T47D (cell line): ENCODE measurements at regions not wholly inside any gene's neighbourhood (a gene's known extent, or its start where the extent isn't known, plus 50 kb on each side); places are given as distances from the start of the nearest gene placed in this dataset.

ENCODE experiments used
- DNase-seq, 2 experiments: peaks; one replicate each; pipeline versions ENCODE4 v3.0.0 to v3.0.0-alpha.2; 2011 to 2012; ENCODE audit warnings: low read depth in 1 of 2, low spot score in 1 of 2
- JUND ChIP-seq: IDR thresholded peaks from 2 replicates; pipeline ENCODE4 v1.6.1; 2012; ENCODE audit warnings: low read depth
- in situ Hi-C: cut with HindIII; loops from 2 replicates; pipeline ENCODE4 v1.10.0; 2016; ENCODE audit warnings: low sequenced_read_pairs, low pct_unique_long_range_greater_than_20kb

DNA sequence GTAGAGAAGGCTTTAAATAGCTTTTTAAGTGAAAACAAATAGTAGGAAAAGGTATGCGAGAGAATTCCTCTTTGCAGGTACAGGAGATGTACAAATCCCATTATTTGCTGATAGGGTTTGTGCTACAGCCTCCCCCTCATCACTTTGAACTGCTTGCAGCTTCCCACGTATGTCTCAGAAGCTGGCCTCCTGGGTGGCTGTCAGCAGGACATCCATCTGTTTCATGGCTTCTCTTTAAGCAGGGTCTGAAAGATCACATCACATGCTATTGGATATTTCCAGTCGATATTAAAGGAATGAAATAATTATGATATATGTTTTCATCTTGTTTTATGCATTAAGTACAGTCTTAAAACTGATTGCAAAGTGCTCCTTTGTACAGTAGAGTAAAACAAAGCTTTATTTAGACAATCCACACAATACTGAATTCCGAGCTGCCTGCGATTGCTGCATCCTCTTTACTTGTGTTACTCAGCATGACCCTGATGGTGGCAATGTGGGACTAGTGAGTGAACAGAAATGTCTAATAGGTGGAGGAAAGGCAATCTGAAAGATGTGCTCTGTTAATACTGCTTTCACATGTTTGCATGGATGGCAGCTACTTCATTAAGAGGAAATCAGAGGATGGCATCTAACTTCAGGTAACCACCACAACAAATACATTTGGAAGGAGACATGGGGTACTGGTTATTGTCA, 930.6 kb upstream of the SEMA6D start:
- in situ Hi-C loops: no loop called here
- peak in 1 of 2 experiments; percentile 20 for DNase-seq
- TF ChIP-seq JUND: no peak

DNA sequence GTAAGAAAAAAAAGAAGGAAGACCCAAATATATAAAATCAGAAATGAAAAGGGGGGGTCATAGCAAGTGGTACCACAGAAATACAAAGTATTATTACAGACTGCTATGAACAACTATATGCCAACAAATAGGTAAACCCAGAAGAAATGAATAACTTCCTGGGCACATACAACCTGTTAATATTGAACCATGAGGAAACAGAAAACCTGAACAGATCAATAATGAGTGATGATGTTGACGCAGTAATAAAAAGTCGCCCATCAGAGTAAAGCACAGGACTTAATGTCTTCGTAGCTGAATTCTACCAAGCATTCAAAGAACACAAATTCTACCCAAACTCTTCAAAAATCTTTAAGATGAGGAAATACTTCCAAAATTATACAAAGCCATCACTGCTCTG, 921.6 kb upstream of the SEMA6D start:
- in situ Hi-C loops: no loop called here
- TF ChIP-seq JUND: no peak
- no peak for DNase-seq

GRCh38 chr15:46808834-46809233, 908.5 kb upstream of the SEMA6D start:
- peak; percentile 9 to 37 for DNase-seq
- in situ Hi-C loops: no loop called here
- no peak for TF ChIP-seq JUND

GRCh38 chr15:46815240-46815639, 902.1 kb upstream of the SEMA6D start:
- TF ChIP-seq JUND: no peak
- in situ Hi-C loops: no loop called here
- DNase-seq: no peak

- in situ Hi-C loops: no loop called here
- DNase-seq: peak in 1 of 2 experiments; percentile 4
Measured at GRCh38 chr15:46815765-46816164, 901.5 kb upstream of the SEMA6D start.

DNA sequence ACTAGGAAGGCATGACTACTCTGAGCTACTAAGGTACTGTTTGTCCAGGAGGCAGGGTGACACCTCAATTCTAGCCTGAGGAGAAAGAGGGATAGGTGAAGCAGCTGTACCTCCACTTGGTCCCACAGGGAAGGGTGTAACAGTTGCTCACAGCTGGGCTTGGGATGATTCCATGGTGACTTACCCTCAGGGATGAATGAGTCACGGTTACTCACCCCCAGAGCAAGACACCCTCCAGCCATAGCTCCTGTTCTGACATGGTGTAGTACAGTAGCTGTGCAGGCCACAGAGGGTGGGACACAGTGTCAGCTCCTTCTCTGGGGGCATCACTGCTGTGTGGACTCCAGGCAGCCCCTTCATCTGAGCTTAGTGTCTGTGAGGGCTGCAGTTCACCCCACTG, 868.6 kb upstream of the SEMA6D start:
- in situ Hi-C loops: no loop called here
- DNase-seq: no peak

More at GRCh38 chr15:46815765-46816164, 901.5 kb upstream of the SEMA6D start:
- TF ChIP-seq JUND: no peak

DNA sequence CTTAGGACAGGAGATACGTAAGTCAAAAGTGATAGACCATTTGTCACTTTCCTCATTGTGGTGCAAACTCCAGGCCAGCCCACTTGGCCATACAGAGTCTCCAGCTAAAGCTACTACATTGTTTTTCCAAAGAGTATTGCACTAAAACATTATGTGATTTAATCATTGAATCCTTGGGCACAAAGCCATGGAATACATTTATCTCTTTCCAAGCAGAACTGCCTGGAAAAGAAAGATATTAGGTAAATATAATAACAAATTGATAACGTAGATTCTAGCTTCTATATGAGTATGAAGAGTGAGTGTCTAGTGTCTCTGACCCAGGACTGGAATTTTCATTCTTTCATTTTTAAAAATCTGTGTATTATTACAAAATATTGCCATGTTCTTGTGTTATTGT, 863.7 kb upstream of the SEMA6D start:
- DNase-seq: no peak
- in situ Hi-C loops: no loop called here
- no peak for TF ChIP-seq JUND

More for the DNA sequence above, 868.6 kb upstream of the SEMA6D start:
- no peak for TF ChIP-seq JUND

DNA sequence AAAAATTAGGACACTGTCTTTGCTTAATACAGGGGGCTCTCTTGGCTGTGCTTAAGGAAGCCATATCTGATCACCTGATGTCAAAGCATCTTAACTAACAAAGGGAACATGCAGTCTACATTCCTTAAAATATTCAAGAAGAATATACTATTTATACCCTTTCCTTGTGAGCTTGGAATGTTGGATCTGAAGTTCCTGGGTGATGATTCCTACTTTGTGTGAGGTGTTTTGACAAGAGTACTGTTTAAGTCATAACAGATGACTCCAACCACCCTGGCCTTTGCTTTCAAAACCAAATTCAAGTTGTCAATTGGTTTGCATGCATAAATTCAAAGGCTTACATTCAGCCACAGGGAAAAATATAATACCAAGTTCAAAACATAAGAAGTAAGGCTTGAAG, 862.7 kb upstream of the SEMA6D start:
- no peak for DNase-seq
- in situ Hi-C loops: no loop called here
- no peak for TF ChIP-seq JUND

- in situ Hi-C loops: no loop called here
- no peak for TF ChIP-seq JUND
- DNase-seq: no peak
Measured at GRCh38 chr15:46855388-46855787, 861.9 kb upstream of the SEMA6D start.

DNA sequence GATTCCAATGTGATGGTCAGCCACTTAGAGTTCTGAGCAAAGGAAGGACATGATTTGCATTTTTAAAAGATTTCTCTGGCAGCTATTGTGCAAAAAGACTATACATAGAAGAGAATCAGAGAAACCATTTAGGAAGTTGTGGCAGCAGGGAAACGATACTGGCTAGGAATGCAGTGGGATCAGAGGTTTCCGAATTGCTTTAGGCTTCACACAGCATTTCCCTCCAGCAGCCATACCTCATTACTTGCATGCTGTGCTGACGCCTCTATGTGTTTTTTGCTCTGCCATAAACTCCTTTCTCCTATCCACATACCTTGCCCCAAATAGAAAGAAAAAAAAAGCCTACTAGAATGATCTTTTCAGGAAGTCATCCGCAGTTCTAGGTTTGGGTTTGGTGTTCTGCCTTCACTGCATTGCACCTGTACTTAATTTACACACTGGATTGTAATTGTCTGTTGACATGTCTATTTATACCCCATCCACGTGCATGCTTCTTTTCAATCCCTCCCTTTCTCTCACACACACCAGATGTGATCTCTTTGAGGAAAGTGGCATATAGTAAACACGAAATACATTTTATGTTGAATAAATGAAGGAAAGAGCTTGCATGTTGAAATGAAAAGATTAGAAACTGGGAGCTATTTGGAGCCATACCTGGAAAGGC, 860.3 kb upstream of the SEMA6D start:
- in situ Hi-C loops: no loop called here
- TF ChIP-seq JUND: no peak
- DNase-seq: no peak

DNA sequence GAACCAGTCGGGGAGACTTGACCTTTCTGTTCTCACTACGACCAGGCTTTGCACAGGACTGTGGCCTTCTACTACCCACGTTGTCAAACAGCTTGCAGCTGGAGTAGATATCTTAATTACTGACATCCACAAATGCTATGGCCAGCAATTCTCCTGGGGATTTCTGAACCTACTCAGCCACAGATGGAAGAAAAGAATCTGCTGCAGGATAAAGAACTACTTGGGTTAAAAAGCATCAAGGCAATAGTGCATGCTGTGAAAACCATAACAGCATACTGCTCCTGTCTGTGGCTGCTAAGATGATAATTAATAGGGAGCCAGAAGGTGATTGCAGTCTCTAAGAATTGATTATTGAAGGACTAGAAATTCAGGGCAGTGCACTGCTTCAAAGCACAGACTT, 859.2 kb upstream of the SEMA6D start:
- in situ Hi-C loops: no loop called here
- DNase-seq: no peak
- TF ChIP-seq JUND: no peak

- DNase-seq: no peak
- no peak for TF ChIP-seq JUND
- in situ Hi-C loops: no loop called here
Measured at GRCh38 chr15:46861796-46862195, 855.5 kb upstream of the SEMA6D start.

- no peak for TF ChIP-seq JUND
- DNase-seq: no peak
- in situ Hi-C loops: no loop called here
Measured at GRCh38 chr15:46865155-46865554, 852.1 kb upstream of the SEMA6D start.

DNA sequence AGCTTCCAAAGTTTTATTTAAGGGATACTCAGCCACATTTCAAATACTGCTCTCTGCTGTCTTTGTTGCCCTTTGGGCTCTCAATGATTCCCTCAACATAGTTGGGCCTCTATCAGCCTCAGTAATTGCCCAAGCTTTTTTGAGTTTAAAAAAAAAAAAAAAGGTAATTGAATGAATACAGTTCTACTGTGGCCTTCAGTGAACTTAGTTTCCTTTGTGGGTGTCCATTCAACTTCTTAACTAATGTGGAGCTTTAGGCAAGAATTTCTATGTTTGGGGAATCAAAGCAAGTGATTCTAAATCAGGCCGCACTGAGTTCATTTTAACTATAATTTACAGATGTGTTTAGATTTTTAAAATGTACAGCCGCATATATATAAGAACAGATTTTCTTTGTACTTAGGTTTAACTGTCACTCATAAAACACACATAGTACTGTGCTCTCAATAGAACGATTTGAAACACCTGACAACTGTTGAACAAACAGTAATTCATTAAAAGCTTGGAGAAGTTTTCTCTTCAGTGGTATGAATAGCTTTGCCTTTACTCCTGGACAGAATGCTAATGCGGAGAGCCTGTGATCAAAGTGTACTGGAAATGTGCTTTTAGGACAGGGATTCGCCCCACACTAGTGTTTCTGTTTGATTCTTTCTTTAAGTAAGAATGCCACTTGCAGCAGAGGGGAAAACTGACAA, 844.9 kb upstream of the SEMA6D start:
- DNase-seq: no peak
- in situ Hi-C loops: no loop called here
- TF ChIP-seq JUND: no peak
